Mammary epithelial cell (primary cell): ENCODE measurements at regions not wholly inside any gene's neighbourhood (a gene's known extent, or its start where the extent isn't known, plus 50 kb on each side); places are given as distances from the start of the nearest gene placed in this dataset.

Experiments
- EZH2 ChIP-seq: IDR thresholded peaks from 2 replicates; pipeline ENCODE4 v1.6.1; 2012; ENCODE audit warnings: low read length, inconsistent platforms, borderline replicate concordance
- TF ChIP-seq, protein P1 (sequence below), 2 donors: IDR thresholded peaks in 1 of 2; conservative IDR thresholded peaks in 1 of 2; 2 replicates each; pipeline ENCODE4 v1.5.1; 2011 to 2012; ENCODE audit warnings: inconsistent platforms in 2 of 2, low read length in 2 of 2, mild to moderate bottlenecking in 2 of 2, control low read depth in 1 of 2, low read depth in 1 of 2; ENCODE audit not compliant: insufficient read depth in 1 of 2; ENCODE audit errors: extremely low read depth in 1 of 2

DNA sequence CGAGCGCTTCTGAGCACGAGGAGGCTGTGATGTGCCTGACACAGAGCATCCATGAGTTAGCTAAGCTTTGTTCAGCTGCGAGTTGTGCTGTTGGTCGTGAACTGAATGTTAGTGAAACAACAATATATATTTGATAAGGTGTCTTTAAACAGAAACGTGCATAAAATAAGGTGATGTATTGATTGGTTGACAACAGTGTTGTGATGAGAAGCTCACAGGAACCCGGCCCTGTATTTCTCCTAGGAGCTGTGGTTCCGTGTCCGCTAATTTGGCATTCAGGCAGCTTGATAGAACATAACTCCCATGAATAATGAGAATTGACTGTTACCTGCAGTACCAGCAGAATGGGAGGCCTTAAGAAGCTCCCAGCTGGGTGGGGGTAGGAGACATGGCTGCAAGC is 146.4 kb upstream of the MYCN start:
- TF ChIP-seq, protein P1, sequence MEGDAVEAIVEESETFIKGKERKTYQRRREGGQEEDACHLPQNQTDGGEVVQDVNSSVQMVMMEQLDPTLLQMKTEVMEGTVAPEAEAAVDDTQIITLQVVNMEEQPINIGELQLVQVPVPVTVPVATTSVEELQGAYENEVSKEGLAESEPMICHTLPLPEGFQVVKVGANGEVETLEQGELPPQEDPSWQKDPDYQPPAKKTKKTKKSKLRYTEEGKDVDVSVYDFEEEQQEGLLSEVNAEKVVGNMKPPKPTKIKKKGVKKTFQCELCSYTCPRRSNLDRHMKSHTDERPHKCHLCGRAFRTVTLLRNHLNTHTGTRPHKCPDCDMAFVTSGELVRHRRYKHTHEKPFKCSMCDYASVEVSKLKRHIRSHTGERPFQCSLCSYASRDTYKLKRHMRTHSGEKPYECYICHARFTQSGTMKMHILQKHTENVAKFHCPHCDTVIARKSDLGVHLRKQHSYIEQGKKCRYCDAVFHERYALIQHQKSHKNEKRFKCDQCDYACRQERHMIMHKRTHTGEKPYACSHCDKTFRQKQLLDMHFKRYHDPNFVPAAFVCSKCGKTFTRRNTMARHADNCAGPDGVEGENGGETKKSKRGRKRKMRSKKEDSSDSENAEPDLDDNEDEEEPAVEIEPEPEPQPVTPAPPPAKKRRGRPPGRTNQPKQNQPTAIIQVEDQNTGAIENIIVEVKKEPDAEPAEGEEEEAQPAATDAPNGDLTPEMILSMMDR (conservative IDR thresholded peaks at IDR 0.05 in 1 of 2, IDR thresholded peaks at IDR 0.05 in 1 of 2; ENCODE audit: extremely low read depth in 1 of 2, insufficient read depth in 1 of 2, low read depth in 1 of 2, low read length in 2 of 2): no peak
- TF ChIP-seq EZH2: no peak
